H9 (cell line): ENCODE measurements at regions not wholly inside any gene's neighbourhood (a gene's known extent, or its start where the extent isn't known, plus 50 kb on each side); places are given as distances from the start of the nearest gene placed in this dataset.

ENCODE experiments used
- DNase-seq: peaks from one replicate; pipeline ENCODE4 v3.0.0-alpha.2; 2017
- H2AFZ ChIP-seq: one replicate; pipeline ENCODE4 v1.6.1; 2013; ENCODE audit warnings: mild to moderate bottlenecking, low read length, control low read depth, moderate library complexity
- H2AK5ac ChIP-seq: 2 replicates; pipeline ENCODE4 v1.6.1; 2013; ENCODE audit warnings: low read length, control low read depth, mixed read lengths; ENCODE audit not compliant: insufficient read length
- H2BK120ac ChIP-seq: one replicate; pipeline ENCODE4 v1.6.1; 2013; ENCODE audit warnings: low read depth, mild to moderate bottlenecking, low read length, control low read depth, inconsistent platforms; ENCODE audit not compliant: poor library complexity, severe bottlenecking
- H2BK12ac ChIP-seq: 2 replicates; pipeline ENCODE4 v1.6.1; 2013; ENCODE audit warnings: low read length, control low read depth, mixed read lengths, low read depth; ENCODE audit not compliant: insufficient read length
- H2BK15ac ChIP-seq: 2 replicates; pipeline ENCODE4 v1.6.1; 2013; ENCODE audit warnings: low read depth, low read length, control low read depth
- H2BK20ac ChIP-seq: one replicate; pipeline ENCODE4 v1.6.1; 2013; ENCODE audit warnings: low read depth, mild to moderate bottlenecking, low read length, control low read depth, inconsistent platforms; ENCODE audit not compliant: poor library complexity, severe bottlenecking
- H2BK5ac ChIP-seq: 2 replicates; pipeline ENCODE4 v1.6.1; 2013; ENCODE audit warnings: low read length, control low read depth, mixed read lengths; ENCODE audit not compliant: insufficient read length
- H3K14ac ChIP-seq: 2 replicates; pipeline ENCODE4 v1.6.1; 2013; ENCODE audit warnings: low read length, control low read depth; ENCODE audit not compliant: insufficient read depth
- H3K18ac ChIP-seq: 2 replicates; pipeline ENCODE4 v1.6.1; 2013; ENCODE audit warnings: low read depth, mild to moderate bottlenecking, mixed read lengths, low read length, control low read depth; ENCODE audit not compliant: insufficient read length
- H3K23ac ChIP-seq: 2 replicates; pipeline ENCODE4 v1.6.1; 2013; ENCODE audit warnings: low read length, control low read depth, mixed read lengths, low read depth; ENCODE audit not compliant: insufficient read length
- H3K23me2 ChIP-seq: 2 replicates; pipeline ENCODE4 v1.6.1; 2013; ENCODE audit warnings: low read depth, mild to moderate bottlenecking, mixed read lengths, low read length, control low read depth; ENCODE audit not compliant: insufficient read length, poor library complexity, severe bottlenecking
- H3K27ac ChIP-seq: 2 replicates; pipeline ENCODE4 v1.5.1; 2013; ENCODE audit warnings: low read length, control low read depth, mixed read lengths, low read depth; ENCODE audit not compliant: insufficient read length
- H3K27me3 ChIP-seq: 2 replicates; pipeline ENCODE4 v1.6.1; 2013; ENCODE audit warnings: low read length, control low read depth, inconsistent platforms; ENCODE audit not compliant: insufficient read depth
- H3K4ac ChIP-seq: 2 replicates; pipeline ENCODE4 v1.6.1; 2013; ENCODE audit warnings: low read depth, mild to moderate bottlenecking, control low read depth, inconsistent platforms, low read length, moderate library complexity
- H3K4me1 ChIP-seq: 2 replicates; pipeline ENCODE4 v1.6.1; 2013; ENCODE audit warnings: low read length, control low read depth, inconsistent platforms; ENCODE audit not compliant: insufficient read depth
- H3K4me2 ChIP-seq: 2 replicates; pipeline ENCODE4 v1.6.1; 2013; ENCODE audit warnings: low read length, control low read depth, mixed read lengths; ENCODE audit not compliant: insufficient read length, insufficient read depth
- H3K56ac ChIP-seq: 2 replicates; pipeline ENCODE4 v1.6.1; 2013; ENCODE audit warnings: low read depth, mild to moderate bottlenecking, mixed read lengths, low read length, control low read depth; ENCODE audit not compliant: insufficient read length
- H3K79me1 ChIP-seq: 2 replicates; pipeline ENCODE4 v1.6.1; 2013; ENCODE audit warnings: low read depth, mild to moderate bottlenecking, moderate library complexity, low read length, control low read depth, inconsistent platforms; ENCODE audit not compliant: insufficient read depth, poor library complexity, severe bottlenecking
- H3K79me2 ChIP-seq: 2 replicates; pipeline ENCODE4 v1.6.1; 2013; ENCODE audit warnings: low read length, control low read depth, inconsistent platforms; ENCODE audit not compliant: insufficient read depth
- H3K9ac ChIP-seq: 2 replicates; pipeline ENCODE4 v1.6.1; 2013; ENCODE audit warnings: low read length, control low read depth, mixed read lengths; ENCODE audit not compliant: insufficient read length; ENCODE audit errors: extremely low read depth
- H3K9me3 ChIP-seq: one replicate; pipeline ENCODE4 v1.6.1; 2013; ENCODE audit warnings: low read depth, low read length, inconsistent platforms; ENCODE audit not compliant: control insufficient read depth
- H3T11ph ChIP-seq: one replicate; pipeline ENCODE4 v1.6.1; 2013; ENCODE audit warnings: mild to moderate bottlenecking, low read length, control low read depth, inconsistent platforms
- H4K20me1 ChIP-seq: one replicate; pipeline ENCODE4 v1.6.1; 2013; ENCODE audit not compliant: control insufficient read depth, insufficient read length, insufficient read depth
- H4K5ac ChIP-seq: 2 replicates; pipeline ENCODE4 v1.6.1; 2013; ENCODE audit warnings: low read depth, mild to moderate bottlenecking, mixed read lengths, low read length, control low read depth; ENCODE audit not compliant: insufficient read length
- H4K8ac ChIP-seq: replicated peaks from 2 replicates; pipeline ENCODE4 v1.6.1; 2013; ENCODE audit warnings: low read length, control low read depth, mixed read lengths, low read depth; ENCODE audit not compliant: insufficient read length
- H4K91ac ChIP-seq: 2 replicates; pipeline ENCODE4 v1.6.1; 2013; ENCODE audit warnings: low read depth, mild to moderate bottlenecking, moderate library complexity, mixed read lengths, low read length, control low read depth; ENCODE audit not compliant: insufficient read length
- H3K27ac Mint-ChIP-seq, 3 experiments: 2 replicates in 2 of 3; 3 replicates in 1 of 3; pipeline ENCODE4 v1.8.0; 2020 to 2021; ENCODE audit warnings: mixed read lengths in 3 of 3, mild to moderate bottlenecking in 1 of 3, moderate library complexity in 1 of 3
- H3K27me3 Mint-ChIP-seq: 2 replicates; pipeline ENCODE4 v1.8.0; 2021; ENCODE audit warnings: low read depth, mild to moderate bottlenecking, moderate library complexity, mixed read lengths
- H3K36me3 Mint-ChIP-seq, 3 experiments: 2 replicates in 2 of 3; 3 replicates in 1 of 3; pipeline ENCODE4 v1.8.0; 2020 to 2021; ENCODE audit warnings: low read depth in 3 of 3, mixed read lengths in 3 of 3; ENCODE audit not compliant: insufficient read depth in 1 of 3
- H3K4me1 Mint-ChIP-seq, 2 experiments: 2 replicates each; pipeline ENCODE4 v1.8.0; 2020; ENCODE audit warnings: mixed read lengths in 2 of 2
- H3K4me3 Mint-ChIP-seq, 2 experiments: 2 replicates in 1 of 2; 3 replicates in 1 of 2; pipeline ENCODE4 v1.8.0; 2020 to 2021; ENCODE audit warnings: mild to moderate bottlenecking in 2 of 2, mixed read lengths in 2 of 2, moderate library complexity in 1 of 2
- H3K9me3 Mint-ChIP-seq, 2 experiments: 2 replicates in 1 of 2; 3 replicates in 1 of 2; pipeline ENCODE4 v1.8.0; 2020; ENCODE audit warnings: mild to moderate bottlenecking in 2 of 2, mixed read lengths in 2 of 2, moderate library complexity in 1 of 2
- WGBS: extraction: QIAGEN DNeasy Blood & Tissue Kit; methylation state at CpG from one replicate; pipeline ENCODE4 v1.1.7; 2013; ENCODE audit warnings: missing lambda C conversion rate, low lambda C conversion rate, mixed read lengths; ENCODE audit not compliant: insufficient read length; ENCODE audit errors: extremely low coverage; 5-methylcytosine and 5-hydroxymethylcytosine counted together
- TF ChIP-seq, protein P1 (sequence below): fragments of 200-600 bp; sonication (generic); conservative IDR thresholded peaks from 3 replicates; pipeline ENCODE4 v1.8.0; 2021; ENCODE audit warnings: antibody characterized with exemption, mild to moderate bottlenecking

DNA sequence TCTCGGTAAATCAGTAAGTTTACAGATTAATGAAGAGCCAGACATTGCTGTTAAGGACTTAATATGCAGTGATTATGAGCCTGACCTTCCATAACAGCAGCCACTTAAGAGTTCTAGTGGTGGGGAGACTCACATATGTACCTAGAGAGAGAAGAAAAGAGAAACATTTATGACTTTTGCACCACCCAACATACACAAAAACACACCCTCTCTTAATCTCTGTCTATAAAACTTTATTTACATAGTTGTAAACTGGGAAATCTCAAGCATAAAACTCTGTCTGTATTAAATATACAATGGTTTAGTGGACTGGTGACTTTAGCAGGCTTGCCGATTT, 347.4 kb upstream of the ADGRL2 start:
- Histone ChIP-seq H3K27ac (no peak overlapping the region), H2BK20ac (no peak overlapping the region)

More for the DNA sequence above, 347.4 kb upstream of the ADGRL2 start:
- Histone ChIP-seq H2BK5ac (no peak overlapping the region), H3K4ac (no peak overlapping the region), H3K23me2 (no peaks in the 10 kb centered on the region), H3T11ph (no peak overlapping the region), H2AFZ (no peak overlapping the region), H2BK120ac (no peak overlapping the region), H2BK12ac (no peak overlapping the region), H3K27me3 (no peaks in the 10 kb centered on the region), H3K14ac (no peak overlapping the region), H3K4me2 (no peak overlapping the region), H4K5ac (no peak overlapping the region), H3K79me2 (no peaks in the 10 kb centered on the region), H2AK5ac (no peak overlapping the region), H3K23ac (no peak overlapping the region), H3K4me1 (peaks cover 2% of the 10 kb centered on the region; the same call in 1 of the 2 replicates), H2BK15ac (no peak overlapping the region), H4K20me1 (no peaks in the 10 kb centered on the region), H3K9ac (no peak overlapping the region), H3K56ac (no peak overlapping the region), H3K18ac (no peak overlapping the region), H4K91ac (no peak overlapping the region), H3K9me3 (no peaks in the 10 kb centered on the region), H3K79me1 (no peaks in the 10 kb centered on the region), H4K8ac (no peak overlapping the region)
- H3K9me3 Mint-ChIP-seq, result no peaks in the 10 kb centered on the region; a peak in 1 of 5 replicates
- DNase-seq, result no peak
- no peaks in the 10 kb centered on the region for H3K36me3 Mint-ChIP-seq
- WGBS, result no CpG with 5 or more reads among the region's 2 CpGs
- H3K4me3 Mint-ChIP-seq, result no peak overlapping the region
- H3K27me3 Mint-ChIP-seq, result no peaks in the 10 kb centered on the region
- peak overlapping the region; percentile 18 to 58 (median 40); a peak in 4 of 7 replicates for H3K27ac Mint-ChIP-seq
- TF ChIP-seq, protein P1, sequence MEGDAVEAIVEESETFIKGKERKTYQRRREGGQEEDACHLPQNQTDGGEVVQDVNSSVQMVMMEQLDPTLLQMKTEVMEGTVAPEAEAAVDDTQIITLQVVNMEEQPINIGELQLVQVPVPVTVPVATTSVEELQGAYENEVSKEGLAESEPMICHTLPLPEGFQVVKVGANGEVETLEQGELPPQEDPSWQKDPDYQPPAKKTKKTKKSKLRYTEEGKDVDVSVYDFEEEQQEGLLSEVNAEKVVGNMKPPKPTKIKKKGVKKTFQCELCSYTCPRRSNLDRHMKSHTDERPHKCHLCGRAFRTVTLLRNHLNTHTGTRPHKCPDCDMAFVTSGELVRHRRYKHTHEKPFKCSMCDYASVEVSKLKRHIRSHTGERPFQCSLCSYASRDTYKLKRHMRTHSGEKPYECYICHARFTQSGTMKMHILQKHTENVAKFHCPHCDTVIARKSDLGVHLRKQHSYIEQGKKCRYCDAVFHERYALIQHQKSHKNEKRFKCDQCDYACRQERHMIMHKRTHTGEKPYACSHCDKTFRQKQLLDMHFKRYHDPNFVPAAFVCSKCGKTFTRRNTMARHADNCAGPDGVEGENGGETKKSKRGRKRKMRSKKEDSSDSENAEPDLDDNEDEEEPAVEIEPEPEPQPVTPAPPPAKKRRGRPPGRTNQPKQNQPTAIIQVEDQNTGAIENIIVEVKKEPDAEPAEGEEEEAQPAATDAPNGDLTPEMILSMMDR, result no peak
- H3K4me1 Mint-ChIP-seq, result peaks cover 41% of the 10 kb centered on the region in 2 experiments
